SU-DHL-6 (cell line): ENCODE measurements at regions not wholly inside any gene's neighbourhood (a gene's known extent, or its start where the extent isn't known, plus 50 kb on each side); places are given as distances from the start of the nearest gene placed in this dataset.

Source experiments
- EZH2phosphoT487 ChIP-seq: fragments of 200-600 bp; sonication (generic), shearing (Covaris generic); conservative IDR thresholded peaks from 2 replicates; pipeline ENCODE4 v1.6.1; 2018; ENCODE audit warnings: mild to moderate bottlenecking, antibody characterized with exemption, low read length, moderate library complexity, mixed read lengths
- TF ChIP-seq, protein P1 (sequence below): fragments of 200-600 bp; sonication (generic); IDR thresholded peaks from one replicate; pipeline ENCODE4 v1.5.1; 2017; ENCODE audit warnings: antibody characterized with exemption, mild to moderate bottlenecking, low read length, moderate library complexity; ENCODE audit not compliant: insufficient read depth, poor library complexity, severe bottlenecking

DNA sequence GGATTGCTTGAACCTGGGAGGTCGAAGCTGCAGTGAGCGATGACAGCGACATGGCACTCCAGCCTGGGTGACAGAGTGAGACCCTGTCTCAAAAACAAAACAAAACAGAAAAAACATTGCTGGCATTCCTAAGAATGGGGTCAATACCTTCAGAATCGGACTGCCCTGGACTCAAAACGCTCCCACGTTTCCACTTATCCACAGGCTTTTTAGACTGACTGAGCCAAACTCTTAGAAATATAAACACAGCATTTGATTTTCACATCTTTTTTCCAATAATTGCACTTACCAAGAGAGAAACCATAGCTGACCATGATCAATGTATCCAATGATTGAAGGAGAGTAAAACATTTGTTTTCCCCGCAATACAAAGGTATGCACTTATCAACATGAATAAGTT is 59.5 kb upstream of the CUX1 start:
- TF ChIP-seq, protein P1, sequence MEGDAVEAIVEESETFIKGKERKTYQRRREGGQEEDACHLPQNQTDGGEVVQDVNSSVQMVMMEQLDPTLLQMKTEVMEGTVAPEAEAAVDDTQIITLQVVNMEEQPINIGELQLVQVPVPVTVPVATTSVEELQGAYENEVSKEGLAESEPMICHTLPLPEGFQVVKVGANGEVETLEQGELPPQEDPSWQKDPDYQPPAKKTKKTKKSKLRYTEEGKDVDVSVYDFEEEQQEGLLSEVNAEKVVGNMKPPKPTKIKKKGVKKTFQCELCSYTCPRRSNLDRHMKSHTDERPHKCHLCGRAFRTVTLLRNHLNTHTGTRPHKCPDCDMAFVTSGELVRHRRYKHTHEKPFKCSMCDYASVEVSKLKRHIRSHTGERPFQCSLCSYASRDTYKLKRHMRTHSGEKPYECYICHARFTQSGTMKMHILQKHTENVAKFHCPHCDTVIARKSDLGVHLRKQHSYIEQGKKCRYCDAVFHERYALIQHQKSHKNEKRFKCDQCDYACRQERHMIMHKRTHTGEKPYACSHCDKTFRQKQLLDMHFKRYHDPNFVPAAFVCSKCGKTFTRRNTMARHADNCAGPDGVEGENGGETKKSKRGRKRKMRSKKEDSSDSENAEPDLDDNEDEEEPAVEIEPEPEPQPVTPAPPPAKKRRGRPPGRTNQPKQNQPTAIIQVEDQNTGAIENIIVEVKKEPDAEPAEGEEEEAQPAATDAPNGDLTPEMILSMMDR, result no peak
- no peak for TF ChIP-seq EZH2phosphoT487
